ENCODE measurements at regions not wholly inside any gene's neighbourhood (a gene's known extent, or its start where the extent isn't known, plus 50 kb on each side); places are given as distances from the start of the nearest gene placed in this dataset.
"Not testable (repeated sequence)": the region's sequence is repeated elsewhere in the genome, so short reads cannot be mapped to it uniquely, and the experiment has no call there.

- H3K27me3 Mint-ChIP-seq (ENCODE audit: low read depth), result no peaks in the 10 kb centered on the region
- peaks cover 29% of the 10 kb centered on the region for H3K36me3 Mint-ChIP-seq (ENCODE audit: low read depth)
- intact Hi-C loops (cut with micrococcal nuclease), result no loop called here
- H3K4me3 Mint-ChIP-seq (ENCODE audit: low read depth), result no peak overlapping the region
- peaks cover 18% of the 10 kb centered on the region for H3K4me1 Mint-ChIP-seq (ENCODE audit: low read depth)
- no peak overlapping the region for H3K27ac Mint-ChIP-seq
- peaks cover 41% of the 10 kb centered on the region for H3K9me3 Mint-ChIP-seq
- no peak for DNase-seq (ENCODE audit: low spot score)
These were observed 210.7 kb downstream of the EFCAB11 start for GRCh38 chr14:89743828-89744227.

- Mint-ChIP-seq H3K27ac (no peak overlapping the region), H3K27me3 (ENCODE audit: low read depth) (no peaks in the 10 kb centered on the region), H3K9me3 (peaks cover 26% of the 10 kb centered on the region), H3K4me3 (ENCODE audit: low read depth) (no peak overlapping the region), H3K4me1 (ENCODE audit: low read depth) (peaks cover 4% of the 10 kb centered on the region), H3K36me3 (ENCODE audit: low read depth) (peaks cover 13% of the 10 kb centered on the region)
- no peak for DNase-seq (ENCODE audit: low spot score)
- intact Hi-C loops (cut with micrococcal nuclease), result no loop called here
These were observed 214.3 kb downstream of the EFCAB11 start for GRCh38 chr14:89740241-89740640.

- no peak for DNase-seq (ENCODE audit: low spot score)
- no peaks in the 10 kb centered on the region for H3K4me1 Mint-ChIP-seq (ENCODE audit: low read depth)
- H3K27me3 Mint-ChIP-seq (ENCODE audit: low read depth), result no peaks in the 10 kb centered on the region
- H3K27ac Mint-ChIP-seq, result no peak overlapping the region
- peaks cover 26% of the 10 kb centered on the region for H3K9me3 Mint-ChIP-seq
- H3K4me3 Mint-ChIP-seq (ENCODE audit: low read depth), result no peak overlapping the region
- no peaks in the 10 kb centered on the region for H3K36me3 Mint-ChIP-seq (ENCODE audit: low read depth)
- intact Hi-C loops (cut with micrococcal nuclease), result no loop called here
These were observed 217.6 kb downstream of the EFCAB11 start for GRCh38 chr14:89736881-89737280.

GRCh38 chr14:89731396-89731933 lies 223.1 kb downstream of the EFCAB11 start:
- Mint-ChIP-seq H3K4me3 (ENCODE audit: low read depth) (no peak overlapping the region), H3K36me3 (ENCODE audit: low read depth) (peaks cover 3% of the 10 kb centered on the region), H3K27me3 (ENCODE audit: low read depth) (no peaks in the 10 kb centered on the region), H3K9me3 (peaks cover 14% of the 10 kb centered on the region), H3K4me1 (ENCODE audit: low read depth) (peaks cover 7% of the 10 kb centered on the region), H3K27ac (no peak overlapping the region)
- DNase-seq (ENCODE audit: low spot score), result no peak
- intact Hi-C loops (cut with micrococcal nuclease), result no loop called here

GRCh38 chr14:89730687-89731086 lies 223.8 kb downstream of the EFCAB11 start:
- Mint-ChIP-seq H3K27ac (no peak overlapping the region), H3K9me3 (peaks cover 14% of the 10 kb centered on the region), H3K4me1 (ENCODE audit: low read depth) (peaks cover 14% of the 10 kb centered on the region), H3K36me3 (ENCODE audit: low read depth) (peaks cover 3% of the 10 kb centered on the region), H3K27me3 (ENCODE audit: low read depth) (no peaks in the 10 kb centered on the region), H3K4me3 (ENCODE audit: low read depth) (no peak overlapping the region)
- DNase-seq (ENCODE audit: low spot score), result no peak
- intact Hi-C loops (cut with micrococcal nuclease), result no loop called here

GRCh38 chr14:89728964-89729363 lies 225.6 kb downstream of the EFCAB11 start:
- intact Hi-C loops (cut with micrococcal nuclease), result no loop called here
- DNase-seq (ENCODE audit: low spot score), result no peak
- peaks cover 31% of the 10 kb centered on the region for H3K4me1 Mint-ChIP-seq (ENCODE audit: low read depth)
- no peaks in the 10 kb centered on the region for H3K27me3 Mint-ChIP-seq (ENCODE audit: low read depth)
- peaks cover 3% of the 10 kb centered on the region for H3K36me3 Mint-ChIP-seq (ENCODE audit: low read depth)
- H3K9me3 Mint-ChIP-seq, result peaks cover 12% of the 10 kb centered on the region
- no peak overlapping the region for H3K4me3 Mint-ChIP-seq (ENCODE audit: low read depth)
- H3K27ac Mint-ChIP-seq, result no peak overlapping the region

- DNase-seq (ENCODE audit: low spot score), result not testable (repeated sequence)
These were observed 228.3 kb downstream of the EFCAB11 start for GRCh38 chr14:89726226-89726625.

GRCh38 chr14:89724628-89724960 lies 229.9 kb downstream of the EFCAB11 start:
- Mint-ChIP-seq H3K27ac (peak overlapping the region; percentile 97), H3K36me3 (ENCODE audit: low read depth) (peaks cover 6% of the 10 kb centered on the region), H3K9me3 (peaks cover 8% of the 10 kb centered on the region), H3K27me3 (ENCODE audit: low read depth) (no peaks in the 10 kb centered on the region), H3K4me1 (ENCODE audit: low read depth) (peaks cover 67% of the 10 kb centered on the region), H3K4me3 (ENCODE audit: low read depth) (peak overlapping the region; percentile 82)
- intact Hi-C loops (cut with micrococcal nuclease), result loop anchor here (1.0 kb wide), 1 partner anchor 27 kb away; no protein-coding TSS in a partner anchor
- peak; percentile 26 for DNase-seq (ENCODE audit: low spot score)

More at GRCh38 chr14:89726226-89726625, 228.3 kb downstream of the EFCAB11 start:
- Mint-ChIP-seq H3K27ac (peak overlapping the region; percentile 80), H3K4me1 (ENCODE audit: low read depth) (peaks cover 50% of the 10 kb centered on the region), H3K4me3 (ENCODE audit: low read depth) (peak overlapping the region; percentile 50)
- intact Hi-C loops (cut with micrococcal nuclease); H3K36me3 Mint-ChIP-seq (ENCODE audit: low read depth); H3K27me3 Mint-ChIP-seq (ENCODE audit: low read depth); H3K9me3 Mint-ChIP-seq: not testable (repeated sequence)

GRCh38 chr14:89723930-89724627 lies 230.5 kb downstream of the EFCAB11 start:
- H3K9me3 Mint-ChIP-seq, result peaks cover 8% of the 10 kb centered on the region
- H3K27ac Mint-ChIP-seq, result peak overlapping the region; percentile 97
- H3K27me3 Mint-ChIP-seq (ENCODE audit: low read depth), result no peaks in the 10 kb centered on the region
- peaks cover 69% of the 10 kb centered on the region for H3K4me1 Mint-ChIP-seq (ENCODE audit: low read depth)
- H3K4me3 Mint-ChIP-seq (ENCODE audit: low read depth), result peak overlapping the region; percentile 82
- intact Hi-C loops (cut with micrococcal nuclease), result loop anchor here (1.0 kb wide), 1 partner anchor 27 kb away; no protein-coding TSS in a partner anchor
- H3K36me3 Mint-ChIP-seq (ENCODE audit: low read depth), result peaks cover 4% of the 10 kb centered on the region
- no peak for DNase-seq (ENCODE audit: low spot score)

- Mint-ChIP-seq H3K27me3 (ENCODE audit: low read depth) (no peaks in the 10 kb centered on the region), H3K9me3 (peaks cover 8% of the 10 kb centered on the region), H3K4me3 (ENCODE audit: low read depth) (peak overlapping the region; percentile 6), H3K27ac (peak overlapping the region; percentile 96), H3K36me3 (ENCODE audit: low read depth) (peaks cover 4% of the 10 kb centered on the region), H3K4me1 (ENCODE audit: low read depth) (peaks cover 72% of the 10 kb centered on the region)
- intact Hi-C loops (cut with micrococcal nuclease), result loop anchor here (1.0 to 2.0 kb wide), 5 partner anchors 15 to 101 kb away; no protein-coding TSS in a partner anchor
- DNase-seq (ENCODE audit: low spot score), result no peak
These were observed 232.6 kb downstream of the EFCAB11 start for GRCh38 chr14:89721956-89722355.

- peak; percentile 67 for DNase-seq (ENCODE audit: low spot score)
- H3K27me3 Mint-ChIP-seq (ENCODE audit: low read depth), result no peaks in the 10 kb centered on the region
- peak overlapping the region; percentile 96 for H3K27ac Mint-ChIP-seq
- peaks cover 12% of the 10 kb centered on the region for H3K9me3 Mint-ChIP-seq
- H3K4me1 Mint-ChIP-seq (ENCODE audit: low read depth), result peaks cover 66% of the 10 kb centered on the region
- intact Hi-C loops (cut with micrococcal nuclease), result loop anchor here (1.0 to 2.0 kb wide), 7 partner anchors 14 to 100 kb away; no protein-coding TSS in a partner anchor
- H3K36me3 Mint-ChIP-seq (ENCODE audit: low read depth), result peaks cover 8% of the 10 kb centered on the region
- H3K4me3 Mint-ChIP-seq (ENCODE audit: low read depth), result peak overlapping the region; percentile 54
These were observed 233.5 kb downstream of the EFCAB11 start for GRCh38 chr14:89720741-89721729.

GRCh38 chr14:89720076-89720687 lies 234.3 kb downstream of the EFCAB11 start:
- no peak for DNase-seq (ENCODE audit: low spot score)
- peak overlapping the region; percentile 54 for H3K4me3 Mint-ChIP-seq (ENCODE audit: low read depth)
- H3K4me1 Mint-ChIP-seq (ENCODE audit: low read depth), result peaks cover 59% of the 10 kb centered on the region
- peaks cover 12% of the 10 kb centered on the region for H3K9me3 Mint-ChIP-seq
- H3K27ac Mint-ChIP-seq, result peak overlapping the region; percentile 96
- intact Hi-C loops (cut with micrococcal nuclease), result loop anchor here (1.0 to 2.0 kb wide), 5 partner anchors 13 to 99 kb away; no protein-coding TSS in a partner anchor
- H3K36me3 Mint-ChIP-seq (ENCODE audit: low read depth), result peaks cover 8% of the 10 kb centered on the region
- H3K27me3 Mint-ChIP-seq (ENCODE audit: low read depth), result no peaks in the 10 kb centered on the region
